ENCODE measurements at regions not wholly inside any gene's neighbourhood (a gene's known extent, or its start where the extent isn't known, plus 50 kb on each side); places are given as distances from the start of the nearest gene placed in this dataset.

DNA sequence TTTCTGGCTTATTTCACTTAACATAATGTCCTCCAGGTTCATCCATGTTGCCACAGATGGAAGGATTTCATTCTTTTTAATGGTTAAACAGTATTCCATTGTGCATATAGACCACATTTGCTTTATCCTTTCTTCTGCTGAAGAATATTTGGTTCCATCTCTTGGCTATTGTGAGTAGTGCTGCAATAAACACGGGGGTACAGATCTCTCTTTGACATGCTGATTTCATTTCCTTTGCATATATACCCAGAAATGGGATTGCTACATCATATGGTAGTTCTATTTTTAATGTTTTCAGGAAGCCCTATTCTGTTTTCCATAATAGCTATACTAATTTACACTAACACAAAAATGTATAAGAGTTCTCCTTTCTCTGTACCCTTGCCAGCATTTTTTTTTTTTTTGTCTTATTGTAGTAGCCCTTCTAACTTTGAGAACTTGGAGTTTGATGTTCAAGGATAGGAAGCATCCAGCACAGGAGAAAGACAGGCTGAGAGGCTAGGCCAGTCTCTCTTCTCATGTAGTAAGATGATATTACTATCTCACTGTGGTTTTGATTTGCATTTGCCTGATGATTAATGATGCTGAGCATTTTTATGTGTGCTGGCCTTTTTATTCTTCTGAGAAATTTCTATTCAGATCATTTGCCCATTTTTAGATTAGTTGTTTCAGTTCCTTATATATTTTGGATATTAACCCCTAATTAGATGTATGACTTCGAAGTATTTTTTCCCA is 592.2 kb upstream of the ZNF608 start:
- H3K4me3 Mint-ChIP-seq: no peak overlapping the region
- H3K27me3 Mint-ChIP-seq (ENCODE audit: low read depth): no peaks in the 10 kb centered on the region
- no peak overlapping the region for H3K27ac Mint-ChIP-seq
- H3K36me3 Mint-ChIP-seq (ENCODE audit: low read depth): no peaks in the 10 kb centered on the region
- H3K4me1 Mint-ChIP-seq (ENCODE audit: low read depth): no peaks in the 10 kb centered on the region
- peaks cover 6% of the 10 kb centered on the region for H3K9me3 Mint-ChIP-seq

DNA sequence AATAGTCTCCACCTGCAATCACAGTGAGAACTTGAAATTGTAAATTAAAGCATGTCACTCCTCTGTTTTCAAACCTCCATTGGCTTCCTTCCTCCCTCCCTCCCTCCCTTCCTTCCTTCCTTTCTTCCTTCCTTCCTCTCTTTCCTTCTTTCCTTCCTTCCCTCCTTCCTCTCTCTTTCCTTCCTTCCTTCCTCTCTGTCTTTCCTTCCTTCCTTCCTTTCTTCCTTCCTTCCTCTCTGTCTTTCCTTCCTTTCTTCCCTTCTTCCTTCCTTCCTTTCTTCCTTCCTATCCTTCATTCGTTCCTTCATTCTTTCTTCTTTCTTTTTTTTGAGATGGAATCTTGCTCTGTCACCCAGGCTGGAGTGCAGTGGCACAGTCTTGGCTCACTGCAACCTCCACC is 595.0 kb upstream of the ZNF608 start:
- Mint-ChIP-seq H3K27ac (no peak overlapping the region), H3K9me3 (peaks cover 6% of the 10 kb centered on the region), H3K4me1 (ENCODE audit: low read depth) (no peaks in the 10 kb centered on the region), H3K36me3 (ENCODE audit: low read depth) (no peaks in the 10 kb centered on the region), H3K27me3 (ENCODE audit: low read depth) (no peaks in the 10 kb centered on the region), H3K4me3 (no peak overlapping the region)

DNA sequence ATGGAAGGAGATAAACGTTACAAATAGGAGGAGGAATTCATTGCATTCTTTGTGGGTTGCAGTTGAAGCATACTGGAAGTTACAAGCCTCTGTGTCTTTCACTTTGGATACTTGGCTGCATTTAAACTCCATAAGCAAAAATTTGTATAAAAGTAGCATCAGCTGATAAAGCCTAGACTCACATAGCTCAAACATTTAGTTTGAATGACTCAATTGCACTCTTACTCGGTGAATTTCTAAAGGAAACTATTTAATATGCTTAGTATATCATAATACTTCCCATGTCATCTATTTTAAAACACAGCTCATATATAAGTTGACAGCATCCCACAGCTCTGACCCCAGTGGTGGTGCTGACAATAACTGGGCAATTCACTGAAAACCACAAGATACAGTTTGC is 596.6 kb upstream of the ZNF608 start:
- Mint-ChIP-seq H3K27ac (no peak overlapping the region), H3K4me1 (ENCODE audit: low read depth) (no peaks in the 10 kb centered on the region), H3K36me3 (ENCODE audit: low read depth) (no peaks in the 10 kb centered on the region), H3K27me3 (ENCODE audit: low read depth) (no peaks in the 10 kb centered on the region), H3K4me3 (no peak overlapping the region), H3K9me3 (peaks cover 6% of the 10 kb centered on the region)

DNA sequence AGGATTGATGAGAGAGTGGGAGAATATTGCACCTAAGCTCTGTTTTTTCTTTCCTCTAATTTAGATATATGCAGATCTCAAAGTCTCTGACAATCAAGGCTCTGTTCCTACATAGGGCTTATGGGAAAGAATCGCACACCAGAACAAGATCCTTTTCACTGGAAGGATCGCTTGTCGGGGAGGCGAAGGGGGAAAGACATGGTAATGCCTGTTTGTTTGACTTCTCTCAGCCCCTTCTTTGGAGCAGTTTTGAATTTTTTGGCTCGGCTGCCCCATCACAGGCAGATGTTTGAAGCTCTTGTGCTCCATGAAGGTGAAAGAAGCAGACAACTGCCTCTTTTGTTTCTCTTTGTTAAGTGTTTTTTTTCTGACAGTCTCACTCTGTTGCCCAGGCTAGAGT is 599.9 kb upstream of the ZNF608 start:
- no peaks in the 10 kb centered on the region for H3K27me3 Mint-ChIP-seq (ENCODE audit: low read depth)
- H3K36me3 Mint-ChIP-seq (ENCODE audit: low read depth): no peaks in the 10 kb centered on the region
- H3K27ac Mint-ChIP-seq: no peak overlapping the region
- H3K4me1 Mint-ChIP-seq (ENCODE audit: low read depth): no peaks in the 10 kb centered on the region
- H3K9me3 Mint-ChIP-seq: peaks cover 15% of the 10 kb centered on the region
- H3K4me3 Mint-ChIP-seq: no peak overlapping the region

DNA sequence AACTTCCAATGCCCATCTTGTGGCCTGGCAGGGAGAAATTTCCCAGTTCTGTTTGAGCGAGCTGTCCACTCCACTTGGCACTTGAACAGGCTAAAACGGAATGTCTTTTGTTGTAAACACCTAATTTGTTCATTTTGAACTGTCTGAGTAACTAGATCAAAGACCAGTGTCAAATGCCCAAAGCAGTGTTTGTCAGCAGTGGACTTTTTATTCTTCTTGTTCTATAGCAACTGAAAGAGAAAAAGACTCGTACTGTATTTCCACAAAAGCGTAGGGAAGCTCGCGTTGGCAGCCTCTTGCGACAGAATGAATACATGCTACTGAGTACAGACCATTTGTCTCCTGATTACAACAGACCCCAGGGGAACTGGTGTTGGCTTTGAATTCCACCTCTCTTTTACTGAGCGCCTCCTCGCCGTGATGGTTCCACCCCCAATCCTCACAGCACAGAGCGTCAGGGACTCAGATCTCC is 601.8 kb upstream of the ZNF608 start:
- Mint-ChIP-seq H3K36me3 (ENCODE audit: low read depth) (no peaks in the 10 kb centered on the region), H3K4me1 (ENCODE audit: low read depth) (no peaks in the 10 kb centered on the region), H3K9me3 (peaks cover 16% of the 10 kb centered on the region), H3K27ac (no peak overlapping the region), H3K27me3 (ENCODE audit: low read depth) (no peaks in the 10 kb centered on the region), H3K4me3 (no peak overlapping the region)

DNA sequence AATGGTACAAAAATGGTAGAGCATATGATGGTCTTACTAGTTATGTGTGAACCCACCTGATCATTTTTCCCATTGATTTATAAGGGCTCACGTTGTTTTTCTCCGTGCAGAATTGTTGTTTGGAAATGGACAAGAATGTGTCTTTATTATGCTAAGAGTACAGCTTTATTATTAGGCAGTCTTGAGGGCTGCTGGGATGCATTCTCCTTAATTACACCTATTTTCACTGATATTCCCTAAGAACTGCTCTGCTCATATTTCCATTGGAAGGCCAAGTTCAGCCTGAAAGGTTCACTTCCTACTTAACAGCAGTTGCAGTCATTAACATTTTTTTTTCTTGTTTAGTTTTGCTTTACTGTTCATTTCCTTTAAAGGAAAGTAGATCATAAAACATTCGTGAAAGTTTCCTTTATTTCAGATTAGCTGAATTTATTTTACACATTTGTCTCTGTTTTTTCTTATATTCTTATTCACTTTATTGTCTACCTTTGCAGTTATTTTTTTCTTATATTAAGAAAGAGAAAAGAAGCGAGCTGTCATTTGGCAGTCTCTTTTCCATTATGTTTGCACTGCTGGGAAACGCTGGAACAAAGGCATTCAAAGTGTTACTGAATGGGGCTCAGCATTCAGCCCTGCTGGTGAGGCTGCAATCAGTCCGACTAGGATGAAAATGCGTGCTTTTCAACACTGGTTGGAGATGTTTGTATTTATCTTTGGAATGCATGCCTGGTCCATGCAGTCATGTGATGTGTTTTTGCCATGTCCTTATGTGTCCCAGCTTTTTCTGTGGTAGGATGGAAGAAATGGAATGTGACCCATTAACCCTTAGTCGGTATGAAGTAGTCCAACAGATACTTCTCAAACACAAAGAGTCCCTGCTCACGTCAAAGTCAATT is 602.7 kb upstream of the ZNF608 start:
- H3K36me3 Mint-ChIP-seq (ENCODE audit: low read depth): no peaks in the 10 kb centered on the region

DNA sequence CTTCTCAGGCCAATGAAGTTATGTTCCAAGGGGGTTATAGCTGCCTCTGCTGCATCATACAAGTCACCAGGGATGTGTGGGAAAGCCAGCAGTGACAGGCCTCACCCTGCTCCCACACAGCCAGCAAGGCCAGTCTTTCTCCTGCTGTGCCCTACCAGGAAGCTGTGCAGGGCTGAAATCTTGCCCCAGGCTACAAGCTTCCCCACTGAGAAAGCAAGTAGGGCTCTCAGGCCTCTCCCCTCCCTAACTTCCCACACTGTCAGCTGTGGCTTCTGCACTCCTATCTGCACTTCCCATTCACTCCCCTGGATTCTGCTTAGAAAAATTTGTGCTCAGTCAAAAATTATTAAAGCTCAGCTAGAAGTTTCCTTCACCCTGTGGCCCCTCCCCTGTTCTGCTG is 611.2 kb upstream of the ZNF608 start:
- Mint-ChIP-seq H3K36me3 (ENCODE audit: low read depth) (no peaks in the 10 kb centered on the region), H3K9me3 (peaks cover 23% of the 10 kb centered on the region), H3K27me3 (ENCODE audit: low read depth) (no peaks in the 10 kb centered on the region)

More for the DNA sequence above, 602.7 kb upstream of the ZNF608 start:
- no peaks in the 10 kb centered on the region for H3K4me1 Mint-ChIP-seq (ENCODE audit: low read depth)
- peaks cover 20% of the 10 kb centered on the region for H3K9me3 Mint-ChIP-seq
- H3K27me3 Mint-ChIP-seq (ENCODE audit: low read depth): no peaks in the 10 kb centered on the region
- no peak overlapping the region for H3K4me3 Mint-ChIP-seq
- no peak overlapping the region for H3K27ac Mint-ChIP-seq

DNA sequence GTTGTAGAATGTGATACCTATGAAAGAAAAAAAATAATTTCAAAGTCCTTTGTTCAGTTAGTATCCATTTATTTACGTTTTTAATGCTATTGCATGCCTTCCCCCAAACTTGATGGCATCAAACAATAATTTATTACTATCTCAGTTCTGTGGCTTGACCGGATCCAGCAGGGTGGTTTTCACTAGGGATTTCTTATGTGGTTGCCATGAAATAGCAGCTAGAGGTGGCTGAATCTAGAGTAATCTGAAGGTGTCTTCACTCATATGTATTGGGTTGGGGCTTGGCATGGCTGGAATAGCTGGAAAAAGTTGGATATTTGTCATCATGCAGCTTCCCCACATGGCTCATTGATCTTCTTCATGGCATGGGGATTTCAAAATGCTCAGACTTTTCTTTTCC is 619.3 kb upstream of the ZNF608 start:
- no peak overlapping the region for H3K4me3 Mint-ChIP-seq
- H3K36me3 Mint-ChIP-seq (ENCODE audit: low read depth): no peaks in the 10 kb centered on the region
- no peaks in the 10 kb centered on the region for H3K4me1 Mint-ChIP-seq (ENCODE audit: low read depth)
- H3K9me3 Mint-ChIP-seq: peaks cover 6% of the 10 kb centered on the region
- no peaks in the 10 kb centered on the region for H3K27me3 Mint-ChIP-seq (ENCODE audit: low read depth)
- H3K27ac Mint-ChIP-seq: no peak overlapping the region

More for the DNA sequence above, 611.2 kb upstream of the ZNF608 start:
- Mint-ChIP-seq H3K4me3 (no peak overlapping the region), H3K4me1 (ENCODE audit: low read depth) (no peaks in the 10 kb centered on the region), H3K27ac (no peak overlapping the region)

DNA sequence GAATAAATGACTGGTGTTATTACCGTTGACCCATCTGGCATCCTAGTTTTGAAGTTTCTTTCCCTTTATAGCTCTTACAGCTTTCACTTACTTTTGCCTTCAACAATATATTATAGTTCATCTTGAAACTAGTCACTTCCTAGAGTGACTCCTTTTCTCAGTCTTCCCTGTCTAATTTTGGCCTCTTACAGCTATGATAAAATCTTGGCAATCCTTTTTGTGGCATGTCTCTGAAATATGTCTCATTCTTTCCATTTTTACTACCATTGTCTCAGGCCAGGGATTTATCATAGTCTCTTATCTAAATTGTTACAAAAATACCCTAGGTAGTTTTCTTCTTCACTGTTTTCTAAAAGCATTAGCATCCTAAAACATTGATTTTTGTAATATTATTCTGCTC is 621.3 kb upstream of the ZNF608 start:
- Mint-ChIP-seq H3K27me3 (ENCODE audit: low read depth) (no peaks in the 10 kb centered on the region), H3K27ac (no peak overlapping the region)

DNA sequence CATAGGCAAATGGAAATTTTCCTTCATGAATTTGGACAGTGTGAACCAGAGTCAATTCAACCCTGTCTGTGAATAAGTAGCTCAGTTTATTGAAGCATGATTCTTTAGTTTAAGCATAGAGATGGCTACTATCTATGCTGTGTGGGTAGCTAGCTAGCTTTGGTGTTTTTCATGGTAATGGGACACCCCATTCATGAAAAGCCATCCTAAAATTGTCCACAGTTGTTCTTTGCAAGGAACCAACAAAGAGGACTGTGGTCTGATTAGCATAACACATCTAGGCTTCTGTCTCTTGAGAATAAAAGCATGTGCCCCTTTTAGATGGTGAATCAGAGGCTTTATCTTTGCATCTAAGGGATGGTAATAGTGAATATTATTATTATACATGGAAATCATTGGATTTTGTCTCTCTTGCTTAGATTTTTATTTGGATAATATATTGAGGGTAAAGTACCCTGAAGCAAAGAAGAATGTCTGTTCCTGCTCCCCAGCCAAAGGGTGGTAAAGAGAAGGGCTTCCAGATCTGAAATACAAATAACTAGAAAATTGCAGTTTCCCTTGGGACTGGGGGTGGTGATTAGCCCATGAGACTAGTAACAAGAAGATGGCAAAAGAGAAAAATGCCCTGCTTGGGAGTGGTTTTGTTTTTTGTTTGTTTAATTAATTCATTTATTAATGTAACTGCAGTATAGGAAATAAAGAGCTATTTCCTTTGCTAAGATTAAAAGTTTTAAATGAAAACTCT is 624.2 kb upstream of the ZNF608 start:
- H3K4me3 Mint-ChIP-seq: no peak overlapping the region
- H3K9me3 Mint-ChIP-seq: peaks cover 9% of the 10 kb centered on the region
- H3K36me3 Mint-ChIP-seq (ENCODE audit: low read depth): no peaks in the 10 kb centered on the region
- H3K27me3 Mint-ChIP-seq (ENCODE audit: low read depth): no peaks in the 10 kb centered on the region
- H3K4me1 Mint-ChIP-seq (ENCODE audit: low read depth): no peaks in the 10 kb centered on the region
- H3K27ac Mint-ChIP-seq: no peak overlapping the region

More for the DNA sequence above, 621.3 kb upstream of the ZNF608 start:
- Mint-ChIP-seq H3K4me3 (no peak overlapping the region), H3K36me3 (ENCODE audit: low read depth) (no peaks in the 10 kb centered on the region), H3K4me1 (ENCODE audit: low read depth) (no peaks in the 10 kb centered on the region), H3K9me3 (peaks cover 6% of the 10 kb centered on the region)

DNA sequence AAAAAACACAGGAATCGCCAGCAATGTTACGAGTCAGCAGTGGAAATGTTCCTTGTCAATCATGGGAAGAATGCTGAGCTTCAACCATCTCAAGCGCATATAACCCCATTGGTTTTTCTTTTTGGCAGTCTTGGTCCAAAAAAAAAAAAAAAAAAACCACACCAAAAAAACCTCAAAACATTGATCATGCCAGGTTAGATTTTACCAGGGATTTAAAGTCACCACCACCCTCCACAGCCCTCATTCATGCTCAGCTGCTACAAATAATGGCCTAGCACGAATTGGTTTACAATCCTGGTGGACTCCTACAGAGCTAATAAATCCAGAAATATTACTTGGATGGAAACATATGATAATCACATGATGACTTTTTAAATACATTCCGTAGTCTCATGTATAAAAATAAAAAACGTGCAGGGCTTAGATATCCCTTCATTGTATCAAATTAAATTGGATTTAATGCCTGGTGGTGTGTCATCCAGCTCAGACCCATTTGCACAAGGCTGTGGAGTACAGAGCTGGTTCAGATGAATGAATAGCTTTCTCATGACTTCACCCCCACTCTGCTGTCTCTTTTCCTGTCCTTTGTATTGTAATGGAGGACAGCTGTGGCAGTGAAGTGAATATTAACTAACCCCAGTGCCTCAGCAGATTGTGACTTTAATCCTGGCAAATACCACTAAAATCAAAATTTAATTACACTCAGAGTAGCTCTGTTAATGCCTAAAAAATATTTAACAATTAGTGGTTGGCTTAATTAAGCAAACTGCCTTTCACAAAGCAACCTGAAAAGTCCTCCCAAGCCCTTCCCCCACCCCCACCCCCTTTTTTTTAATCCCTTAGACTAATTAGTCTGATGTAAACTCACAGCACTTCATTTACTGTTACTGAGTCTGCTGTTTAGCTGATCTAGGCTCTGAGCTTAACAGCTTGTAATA is 626.5 kb upstream of the ZNF608 start:
- H3K9me3 Mint-ChIP-seq: peaks cover 3% of the 10 kb centered on the region
- H3K27ac Mint-ChIP-seq: no peak overlapping the region
- H3K4me3 Mint-ChIP-seq: no peak overlapping the region
- no peaks in the 10 kb centered on the region for H3K36me3 Mint-ChIP-seq (ENCODE audit: low read depth)
- H3K4me1 Mint-ChIP-seq (ENCODE audit: low read depth): no peaks in the 10 kb centered on the region
- no peaks in the 10 kb centered on the region for H3K27me3 Mint-ChIP-seq (ENCODE audit: low read depth)

DNA sequence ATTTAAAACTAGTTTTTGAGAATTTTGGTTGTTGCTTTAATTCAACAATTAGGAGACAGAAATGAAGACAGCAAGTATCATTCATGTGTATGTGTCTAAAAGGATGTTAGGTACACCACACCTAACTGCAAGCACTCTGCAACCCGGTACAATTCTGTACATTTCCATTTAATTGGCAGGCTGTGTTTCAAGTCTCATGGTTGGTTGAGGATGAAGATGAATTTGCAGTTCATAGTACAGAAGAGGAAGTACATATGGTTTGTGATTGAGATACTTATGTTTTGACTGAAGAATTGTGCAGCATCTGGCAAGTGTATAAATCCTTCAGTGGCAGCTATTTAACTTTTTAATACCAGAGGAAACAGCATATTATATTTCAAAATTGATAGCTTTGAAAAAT is 628.7 kb upstream of the ZNF608 start:
- no peak overlapping the region for H3K4me3 Mint-ChIP-seq
- no peak overlapping the region for H3K27ac Mint-ChIP-seq
- no peaks in the 10 kb centered on the region for H3K27me3 Mint-ChIP-seq (ENCODE audit: low read depth)
- H3K4me1 Mint-ChIP-seq (ENCODE audit: low read depth): no peaks in the 10 kb centered on the region
- no peaks in the 10 kb centered on the region for H3K36me3 Mint-ChIP-seq (ENCODE audit: low read depth)
- H3K9me3 Mint-ChIP-seq: peaks cover 3% of the 10 kb centered on the region

DNA sequence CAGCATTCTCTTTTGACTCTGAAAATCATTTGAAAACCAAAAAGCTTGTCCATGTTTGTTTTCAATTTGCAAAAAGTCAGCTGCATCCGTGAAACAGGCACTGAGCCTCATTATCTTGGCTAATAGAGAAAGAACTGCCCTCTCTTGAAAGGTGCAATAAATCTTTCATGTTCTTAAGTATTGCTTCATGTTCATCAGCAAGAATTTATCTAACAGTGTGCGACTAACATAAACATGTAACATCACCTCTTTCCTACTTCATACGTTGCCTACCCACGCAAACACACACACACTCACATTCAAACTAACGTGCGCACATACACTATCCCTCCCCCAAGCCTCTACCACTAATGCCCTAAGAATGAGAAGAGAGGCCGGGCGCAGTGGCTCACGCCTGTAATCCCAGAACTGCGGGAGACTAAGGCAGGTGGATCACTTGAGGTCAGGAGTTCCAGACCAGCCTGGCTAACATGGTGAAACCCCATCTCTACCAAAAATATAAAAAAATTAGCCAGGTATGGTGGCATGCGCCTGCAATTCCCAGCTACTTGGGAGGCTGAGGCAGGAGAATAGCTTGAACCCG is 629.7 kb upstream of the ZNF608 start:
- Mint-ChIP-seq H3K27me3 (ENCODE audit: low read depth) (no peaks in the 10 kb centered on the region), H3K9me3 (peaks cover 3% of the 10 kb centered on the region), H3K27ac (no peak overlapping the region), H3K4me1 (ENCODE audit: low read depth) (no peaks in the 10 kb centered on the region), H3K36me3 (ENCODE audit: low read depth) (no peaks in the 10 kb centered on the region), H3K4me3 (no peak overlapping the region)
